HFFc6 (cell line): ENCODE measurements at regions not wholly inside any gene's neighbourhood (a gene's known extent, or its start where the extent isn't known, plus 50 kb on each side); places are given as distances from the start of the nearest gene placed in this dataset.

Experiments
- DNase-seq: peaks from one replicate; pipeline ENCODE4 v3.0.0-alpha.2; 2018
- H3K27ac Mint-ChIP-seq: 2 replicates; pipeline ENCODE4 v1.8.0; 2020; ENCODE audit warnings: mild to moderate bottlenecking, mixed read lengths
- H3K27me3 Mint-ChIP-seq: 2 replicates; pipeline ENCODE4 v1.8.0; 2021; ENCODE audit warnings: mild to moderate bottlenecking, moderate library complexity, mixed read lengths; ENCODE audit not compliant: insufficient read depth
- H3K36me3 Mint-ChIP-seq: 2 replicates; pipeline ENCODE4 v1.8.0; 2021; ENCODE audit warnings: low read depth, mixed read lengths
- H3K4me1 Mint-ChIP-seq: 2 replicates; pipeline ENCODE4 v1.8.0; 2020; ENCODE audit warnings: low read depth, mixed read lengths
- H3K4me3 Mint-ChIP-seq: 2 replicates; pipeline ENCODE4 v1.8.0; 2020; ENCODE audit warnings: mild to moderate bottlenecking, moderate library complexity, mixed read lengths
- H3K9me3 Mint-ChIP-seq: 2 replicates; pipeline ENCODE4 v1.8.0; 2020; ENCODE audit warnings: mild to moderate bottlenecking, mixed read lengths
- CTCF ChIP-seq: fragments of 200-600 bp; sonication (generic); IDR thresholded peaks from 2 replicates; pipeline ENCODE4 v1.5.0; 2021; ENCODE audit warnings: antibody characterized with exemption, mild to moderate bottlenecking

GRCh38 chr6:170203212-170203611, 87.7 kb downstream of the DLL1 start:
- H3K27ac Mint-ChIP-seq: no peak overlapping the region
- peaks cover 18% of the 10 kb centered on the region for H3K9me3 Mint-ChIP-seq
- DNase-seq: no peak
- no peak overlapping the region for H3K4me3 Mint-ChIP-seq
- no peaks in the 10 kb centered on the region for H3K36me3 Mint-ChIP-seq
- no peaks in the 10 kb centered on the region; the same call in 1 of the 2 replicates for H3K27me3 Mint-ChIP-seq
- TF ChIP-seq CTCF: no peak
- H3K4me1 Mint-ChIP-seq: no peaks in the 10 kb centered on the region

- TF ChIP-seq CTCF: no peak
Measured at GRCh38 chr6:170202416-170203135, 88.3 kb downstream of the DLL1 start.

GRCh38 chr6:170201361-170201760, 89.5 kb downstream of the DLL1 start:
- Mint-ChIP-seq H3K36me3 (no peaks in the 10 kb centered on the region), H3K27me3 (no peaks in the 10 kb centered on the region; the same call in 1 of the 2 replicates), H3K27ac (no peak overlapping the region), H3K4me3 (no peak overlapping the region), H3K9me3 (peaks cover 23% of the 10 kb centered on the region), H3K4me1 (no peaks in the 10 kb centered on the region)
- no peak for TF ChIP-seq CTCF
- DNase-seq: no peak

More at GRCh38 chr6:170202416-170203135, 88.3 kb downstream of the DLL1 start:
- H3K4me1 Mint-ChIP-seq: no peaks in the 10 kb centered on the region
- no peaks in the 10 kb centered on the region for H3K36me3 Mint-ChIP-seq
- no peak overlapping the region for H3K27ac Mint-ChIP-seq
- H3K9me3 Mint-ChIP-seq: peaks cover 18% of the 10 kb centered on the region
- no peaks in the 10 kb centered on the region; the same call in 1 of the 2 replicates for H3K27me3 Mint-ChIP-seq
- no peak overlapping the region for H3K4me3 Mint-ChIP-seq
- no peak for DNase-seq

GRCh38 chr6:170200458-170200891, 90.4 kb downstream of the DLL1 start:
- Mint-ChIP-seq H3K27ac (no peak overlapping the region), H3K9me3 (peaks cover 24% of the 10 kb centered on the region), H3K4me3 (no peak overlapping the region), H3K36me3 (0 out of 2 replicates have a peak, but pooled peaks cover 5% of the 10 kb centered on the region), H3K27me3 (no peaks in the 10 kb centered on the region; the same call in 1 of the 2 replicates), H3K4me1 (no peaks in the 10 kb centered on the region)
- TF ChIP-seq CTCF: no peak
- no peak for DNase-seq

- Mint-ChIP-seq H3K9me3 (peaks cover 31% of the 10 kb centered on the region), H3K36me3 (0 out of 2 replicates have a peak, but pooled peaks cover 5% of the 10 kb centered on the region), H3K27me3 (no peaks in the 10 kb centered on the region; the same call in 1 of the 2 replicates), H3K4me1 (no peaks in the 10 kb centered on the region), H3K4me3 (no peak overlapping the region), H3K27ac (no peak overlapping the region)
- TF ChIP-seq CTCF: no peak
- DNase-seq: no peak
Measured at GRCh38 chr6:170199716-170200115, 91.2 kb downstream of the DLL1 start.
